Right lobe of liver (tissue), 6 donors: ENCODE measurements at regions not wholly inside any gene's neighbourhood (a gene's known extent, or its start where the extent isn't known, plus 50 kb on each side); places are given as distances from the start of the nearest gene placed in this dataset.

Experiments
- ATAC-seq, 4 donors: fragments of 200-7000 bp; cut with Tn5 transposase; one replicate each; pipeline ENCODE4 v1.9.1; 2020; ENCODE audit warnings: mild to moderate bottlenecking in 4 of 4, moderate library complexity in 4 of 4
- DNase-seq, 3 donors: peaks; one replicate each; pipeline ENCODE4 v3.0.0-alpha.2; 2020
- H3K27ac ChIP-seq, 3 donors: fragments of 200-600 bp; one replicate each; pipeline ENCODE4 v1.8.0; 2022
- H3K27me3 ChIP-seq, 2 donors: fragments of 200-600 bp; one replicate each; pipeline ENCODE4 v1.8.0; 2022
- H3K36me3 ChIP-seq, 4 donors: fragments of 200-600 bp; sonication (generic) in 1 of 4; one replicate each; pipeline versions ENCODE4 v1.5.1 to v1.8.0; 2017 to 2022; ENCODE audit warnings: control low read depth in 1 of 4
- H3K4me1 ChIP-seq, 4 donors: fragments of 200-600 bp; sonication (generic) in 1 of 4; one replicate each; pipeline versions ENCODE4 v1.5.1 to v1.8.0; 2017 to 2022; ENCODE audit warnings: control low read depth in 1 of 4
- H3K4me3 ChIP-seq, 3 donors: fragments of 200-600 bp; one replicate each; pipeline ENCODE4 v1.8.0; 2022
- H3K9me3 ChIP-seq, 4 donors: fragments of 200-600 bp; sonication (generic) in 1 of 4; one replicate each; pipeline versions ENCODE4 v1.5.1 to v1.8.0; 2017 to 2022; ENCODE audit warnings: control low read depth in 1 of 4
- CTCF ChIP-seq, 4 donors: fragments of 200-600 bp in 3 of 4; fragments of 450-650 bp in 1 of 4; IDR thresholded peaks; one replicate each; pipeline versions ENCODE4 v1.5.1 to v1.8.0; 2016 to 2022; ENCODE audit warnings: antibody characterized with exemption in 4 of 4, mild to moderate bottlenecking in 2 of 4
- POLR2A ChIP-seq: fragments of 450-650 bp; IDR thresholded peaks from one replicate; pipeline ENCODE4 v1.6.1; 2017; ENCODE audit warnings: antibody characterized with exemption, mild to moderate bottlenecking
- WGBS: methylation state at CpG from one replicate; pipeline ENCODE4 v1.1.6; 2018; ENCODE audit warnings: low coverage, low lambda C conversion rate; ENCODE audit not compliant: insufficient coverage; ENCODE audit errors: missing lambda C conversion rate; 5-methylcytosine and 5-hydroxymethylcytosine counted together
- intact Hi-C, 2 donors: fragments of 100-400 bp; cut with DNase I; formaldehyde crosslinking; loops; one replicate each; pipeline versions ENCODE4 v1.11.2 to v1.14.1; 2022
- donor health status: DM: no; HTN: yes; CAD: no.
- donor health status: DM: no; HTN: no; CAD: no.
- donor health status: DM: no; HTN: no; CAD: no.
- donor health status: DM: no; HTN: yes; CAD: no.
- donor health status: DM: no; HTN: yes; CAD: no.

- H3K36me3 ChIP-seq, result no peaks in the 10 kb centered on the region
- H3K9me3 ChIP-seq, result no peaks in the 10 kb centered on the region
- no peak overlapping the region for H3K4me3 ChIP-seq
- 84% methylated on average over 6 of the region's 9 CpGs for WGBS
- H3K27me3 ChIP-seq, result no peaks in the 10 kb centered on the region
- TF ChIP-seq CTCF (IDR thresholded peaks at IDR 0.05), result no peak
- TF ChIP-seq POLR2A, result no peak
- ATAC-seq, result no peak
- no peaks in the 10 kb centered on the region for H3K4me1 ChIP-seq
- intact Hi-C loops, result no loop called here
- no peak for DNase-seq
- no peak overlapping the region for H3K27ac ChIP-seq
Observed at GRCh38 chr12:131609762-131610161, 101.1 kb upstream of the SFSWAP start.

- TF ChIP-seq CTCF (IDR thresholded peaks at IDR 0.05) (no peak), POLR2A (no peak)
- H3K27me3 ChIP-seq, result no peaks in the 10 kb centered on the region
- 67% methylated on average over 1 of the region's 10 CpGs for WGBS
Observed at GRCh38 chr12:131610181-131610580, 100.7 kb upstream of the SFSWAP start.

GRCh38 chr12:131610891-131611290, 100.0 kb upstream of the SFSWAP start:
- no peaks in the 10 kb centered on the region for H3K4me1 ChIP-seq
- H3K27me3 ChIP-seq, result no peaks in the 10 kb centered on the region
- H3K27ac ChIP-seq, result no peak overlapping the region
- no peak for DNase-seq
- no peak overlapping the region for H3K4me3 ChIP-seq
- no peak for ATAC-seq
- no CpG with 5 or more reads among the region's 11 CpGs for WGBS
- TF ChIP-seq POLR2A (no peak), CTCF (IDR thresholded peaks at IDR 0.05) (no peak)
- H3K36me3 ChIP-seq, result no peaks in the 10 kb centered on the region
- intact Hi-C loops, result no loop called here
- no peaks in the 10 kb centered on the region for H3K9me3 ChIP-seq

More at GRCh38 chr12:131610181-131610580, 100.7 kb upstream of the SFSWAP start:
- intact Hi-C loops, result no loop called here
- Histone ChIP-seq H3K36me3 (no peaks in the 10 kb centered on the region), H3K4me3 (no peak overlapping the region), H3K27ac (no peak overlapping the region), H3K9me3 (no peaks in the 10 kb centered on the region), H3K4me1 (no peaks in the 10 kb centered on the region)
- ATAC-seq (no peak), DNase-seq (no peak)

- DNase-seq (no peak), ATAC-seq (no peak)
- no peaks in the 10 kb centered on the region for H3K36me3 ChIP-seq
- TF ChIP-seq POLR2A (no peak), CTCF (IDR thresholded peaks at IDR 0.05) (no peak)
- H3K27ac ChIP-seq, result no peak overlapping the region
- WGBS, result 89% methylated on average over 3 of the region's 22 CpGs
- H3K9me3 ChIP-seq, result no peaks in the 10 kb centered on the region
- no peaks in the 10 kb centered on the region for H3K27me3 ChIP-seq
- H3K4me1 ChIP-seq, result no peaks in the 10 kb centered on the region
- no peak overlapping the region for H3K4me3 ChIP-seq
- intact Hi-C loops, result no loop called here
Observed at GRCh38 chr12:131611416-131612091, 99.3 kb upstream of the SFSWAP start.
